Esophagus muscularis mucosa (tissue), 4 donors: ENCODE measurements at regions not wholly inside any gene's neighbourhood (a gene's known extent, or its start where the extent isn't known, plus 50 kb on each side); places are given as distances from the start of the nearest gene placed in this dataset.

Experiments used
- DNase-seq: peaks from one replicate; pipeline ENCODE4 v3.0.0-alpha.2; 2017; ENCODE audit errors: extremely low spot score
- H3K27ac ChIP-seq, 4 donors: fragments of 200-600 bp; sonication (generic); replicated peaks in 1 of 4; 1 replicate in 3 of 4; 2 replicates in 1 of 4; pipeline ENCODE4 v1.5.1; 2016 to 2019; ENCODE audit warnings: mild to moderate bottlenecking in 1 of 4
- H3K27me3 ChIP-seq, 4 donors: fragments of 200-600 bp; sonication (generic); one replicate each; pipeline versions ENCODE4 v1.5.1 to v1.6.0; 2016 to 2019
- H3K36me3 ChIP-seq, 4 donors: fragments of 200-600 bp; sonication (generic); one replicate each; pipeline ENCODE4 v1.5.1; 2016 to 2019
- H3K4me1 ChIP-seq, 4 donors: fragments of 200-600 bp; sonication (generic); one replicate each; pipeline ENCODE4 v1.5.1; 2016 to 2019
- H3K4me3 ChIP-seq, 4 donors: fragments of 200-600 bp; sonication (generic); 1 replicate in 2 of 4; 2 replicates in 2 of 4; pipeline ENCODE4 v1.5.1; 2016 to 2019; ENCODE audit warnings: mild to moderate bottlenecking in 4 of 4, moderate library complexity in 1 of 4
- H3K9me3 ChIP-seq, 4 donors: fragments of 200-600 bp; sonication (generic); 1 replicate in 3 of 4; 2 replicates in 1 of 4; pipeline ENCODE4 v1.5.1; 2016 to 2019
- EP300 ChIP-seq: sonication (generic); formaldehyde crosslinking; IDR thresholded peaks from one replicate; pipeline ENCODE4 v1.6.1; 2017; ENCODE audit warnings: antibody characterized with exemption
- POLR2A ChIP-seq: fragments of 450-650 bp; IDR thresholded peaks from one replicate; pipeline ENCODE4 v1.6.1; 2017; ENCODE audit warnings: antibody characterized with exemption, moderate library complexity, mild to moderate bottlenecking, low read depth
- POLR2AphosphoS5 ChIP-seq, 2 donors: sonication (generic); formaldehyde crosslinking; IDR thresholded peaks; one replicate each; pipeline ENCODE4 v1.6.1; 2017; ENCODE audit warnings: antibody characterized with exemption in 2 of 2
- WGBS: methylation state at CpG from one replicate; pipeline ENCODE4 v1.1.5; 2018; 5-methylcytosine and 5-hydroxymethylcytosine counted together
- intact Hi-C: fragments of 100-400 bp; cut with DNase I; formaldehyde crosslinking; loops from one replicate; pipeline ENCODE4 v1.15.1; 2023
- TF ChIP-seq, protein P1 (sequence below), 3 experiments: fragments of 200-600 bp in 2 of 3; fragments of 450-650 bp in 1 of 3; sonication (generic) in 2 of 3; IDR thresholded peaks; one replicate each; pipeline ENCODE4 v1.5.1; 2017 to 2019; ENCODE audit warnings: antibody characterized with exemption in 3 of 3, mild to moderate bottlenecking in 2 of 3, moderate library complexity in 1 of 3

DNA sequence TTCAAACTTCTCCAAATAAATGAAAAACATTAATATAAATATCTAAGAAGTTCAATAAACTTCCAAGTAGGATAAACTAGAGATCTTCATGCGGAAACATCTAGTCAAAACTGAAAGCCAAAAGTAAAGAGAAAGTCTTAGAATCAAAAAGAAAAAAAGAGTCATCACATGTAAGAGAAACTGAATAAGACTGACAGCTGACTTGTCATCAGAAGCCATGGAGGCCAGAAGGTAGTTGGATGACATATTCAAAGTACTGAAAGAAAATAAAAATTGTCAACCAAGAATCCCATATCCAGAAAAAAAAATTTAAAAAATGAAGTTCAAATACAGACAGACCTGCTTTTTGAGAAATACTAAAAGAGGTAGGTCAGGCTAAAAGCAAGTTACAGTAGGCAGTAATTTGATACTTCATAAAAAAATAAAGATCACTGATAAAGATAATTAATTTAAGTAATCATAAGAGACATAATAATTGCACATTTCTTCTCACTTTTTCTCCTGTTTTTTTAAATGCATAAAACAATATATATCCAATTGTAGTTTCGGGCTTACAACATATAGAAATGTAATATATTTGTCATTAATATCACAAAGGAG is 327.6 kb upstream of the PCDH9 start:
- Histone ChIP-seq H3K4me3 (no peak overlapping the region), H3K9me3 (no peaks in the 10 kb centered on the region), H3K27ac (no peak overlapping the region), H3K4me1 (no peaks in the 10 kb centered on the region), H3K36me3 (no peaks in the 10 kb centered on the region), H3K27me3 (no peaks in the 10 kb centered on the region)
- TF ChIP-seq EP300 (no peak), POLR2A (no peak), POLR2AphosphoS5 (IDR thresholded peaks at IDR 0.05) (no peak)
- TF ChIP-seq, protein P1, sequence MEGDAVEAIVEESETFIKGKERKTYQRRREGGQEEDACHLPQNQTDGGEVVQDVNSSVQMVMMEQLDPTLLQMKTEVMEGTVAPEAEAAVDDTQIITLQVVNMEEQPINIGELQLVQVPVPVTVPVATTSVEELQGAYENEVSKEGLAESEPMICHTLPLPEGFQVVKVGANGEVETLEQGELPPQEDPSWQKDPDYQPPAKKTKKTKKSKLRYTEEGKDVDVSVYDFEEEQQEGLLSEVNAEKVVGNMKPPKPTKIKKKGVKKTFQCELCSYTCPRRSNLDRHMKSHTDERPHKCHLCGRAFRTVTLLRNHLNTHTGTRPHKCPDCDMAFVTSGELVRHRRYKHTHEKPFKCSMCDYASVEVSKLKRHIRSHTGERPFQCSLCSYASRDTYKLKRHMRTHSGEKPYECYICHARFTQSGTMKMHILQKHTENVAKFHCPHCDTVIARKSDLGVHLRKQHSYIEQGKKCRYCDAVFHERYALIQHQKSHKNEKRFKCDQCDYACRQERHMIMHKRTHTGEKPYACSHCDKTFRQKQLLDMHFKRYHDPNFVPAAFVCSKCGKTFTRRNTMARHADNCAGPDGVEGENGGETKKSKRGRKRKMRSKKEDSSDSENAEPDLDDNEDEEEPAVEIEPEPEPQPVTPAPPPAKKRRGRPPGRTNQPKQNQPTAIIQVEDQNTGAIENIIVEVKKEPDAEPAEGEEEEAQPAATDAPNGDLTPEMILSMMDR (IDR thresholded peaks at IDR 0.05), result no peak
- intact Hi-C loops, result no loop called here
- 92% methylated on average over 2 of the region's 2 CpGs for WGBS
- DNase-seq, result no peak

DNA sequence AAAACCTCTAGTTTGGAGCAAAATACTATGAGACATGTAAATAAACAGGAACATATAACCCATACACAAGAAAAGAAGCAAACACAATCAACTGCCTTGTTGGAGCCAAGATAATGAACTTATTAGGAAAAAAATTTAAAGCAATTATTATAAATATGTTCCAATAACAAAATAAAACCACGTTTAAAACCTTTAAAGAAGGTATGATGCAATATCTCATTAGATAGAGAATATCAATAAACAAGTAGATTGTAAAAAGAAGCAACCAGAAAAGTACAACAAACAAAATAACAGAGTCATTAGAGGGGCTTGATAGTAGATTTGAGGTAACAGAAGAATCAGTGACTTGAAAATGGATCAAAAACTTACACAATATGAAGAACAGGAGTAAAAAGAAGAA is 327.0 kb upstream of the PCDH9 start:
- WGBS, result 63% methylated on average over 1 of the region's 1 CpG
- intact Hi-C loops, result no loop called here
- no peak for TF ChIP-seq POLR2A
- TF ChIP-seq, protein P1 (IDR thresholded peaks at IDR 0.05), result no peak
- TF ChIP-seq POLR2AphosphoS5 (IDR thresholded peaks at IDR 0.05), result no peak
- no peak for TF ChIP-seq EP300
- Histone ChIP-seq H3K27ac (no peak overlapping the region), H3K4me3 (no peak overlapping the region), H3K27me3 (no peaks in the 10 kb centered on the region), H3K9me3 (no peaks in the 10 kb centered on the region), H3K4me1 (no peaks in the 10 kb centered on the region), H3K36me3 (no peaks in the 10 kb centered on the region)
- DNase-seq, result no peak

DNA sequence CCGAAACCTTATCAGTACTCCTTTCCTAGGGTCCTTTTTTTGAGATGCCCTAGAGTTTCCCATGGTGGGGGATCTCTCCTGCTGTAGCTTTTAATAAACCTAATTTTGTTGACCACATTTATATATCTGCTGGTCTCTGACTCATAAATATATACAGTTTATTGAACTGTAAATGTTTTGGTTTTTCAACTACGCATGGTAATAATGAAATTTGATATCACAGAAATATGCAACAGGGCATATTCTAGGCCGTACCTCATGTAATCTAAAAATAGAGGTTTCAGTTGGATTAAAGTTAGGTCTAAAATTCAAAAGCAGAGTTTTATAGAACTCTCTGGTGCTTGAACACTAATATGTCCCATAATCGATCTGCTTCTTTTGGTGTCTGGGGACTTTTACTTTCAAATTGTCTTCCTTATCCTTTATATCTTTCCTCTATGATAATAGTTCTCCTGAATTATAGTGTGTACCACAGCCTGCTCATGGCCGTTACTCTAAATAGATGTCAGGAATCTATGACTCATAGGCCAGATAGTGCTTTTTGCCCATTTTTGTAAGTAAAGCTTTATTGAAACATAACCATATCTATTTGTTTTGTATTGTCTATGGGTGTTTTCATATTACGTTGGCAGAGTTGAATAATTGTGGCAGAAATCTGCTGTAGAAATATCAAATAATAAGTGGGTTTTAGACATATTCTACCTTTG is 324.8 kb upstream of the PCDH9 start:
- Histone ChIP-seq H3K27me3 (no peaks in the 10 kb centered on the region), H3K36me3 (no peaks in the 10 kb centered on the region), H3K9me3 (no peaks in the 10 kb centered on the region), H3K4me3 (no peak overlapping the region), H3K4me1 (no peaks in the 10 kb centered on the region), H3K27ac (no peak overlapping the region)
- no peak for DNase-seq
- TF ChIP-seq, protein P1 (IDR thresholded peaks at IDR 0.05), result no peak
- no peak for TF ChIP-seq POLR2AphosphoS5 (IDR thresholded peaks at IDR 0.05)
- TF ChIP-seq POLR2A, result no peak
- no peak for TF ChIP-seq EP300
- 84% methylated on average over 6 of the region's 6 CpGs for WGBS
- intact Hi-C loops, result no loop called here

DNA sequence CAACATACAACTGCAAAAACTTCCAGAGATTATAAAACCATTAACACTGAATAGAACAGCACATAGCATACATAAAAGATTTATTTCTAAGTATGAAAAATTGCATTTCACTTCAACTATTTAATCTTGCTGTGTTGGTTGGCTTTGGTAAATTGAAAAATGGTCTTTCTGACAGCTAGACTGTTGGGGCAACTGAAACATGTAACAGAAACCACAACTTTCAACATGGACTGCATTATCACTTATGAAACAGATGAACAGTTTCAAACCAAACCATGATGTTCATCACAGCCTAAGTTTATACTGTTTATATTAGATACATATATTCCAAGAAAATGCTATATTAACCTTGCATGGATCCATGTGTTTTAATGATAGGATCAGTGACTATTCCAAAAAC is 324.1 kb upstream of the PCDH9 start:
- Histone ChIP-seq H3K4me1 (no peaks in the 10 kb centered on the region), H3K36me3 (no peaks in the 10 kb centered on the region), H3K27ac (no peak overlapping the region), H3K9me3 (no peaks in the 10 kb centered on the region), H3K27me3 (no peaks in the 10 kb centered on the region), H3K4me3 (no peak overlapping the region)
- TF ChIP-seq POLR2A, result no peak
- TF ChIP-seq, protein P1 (IDR thresholded peaks at IDR 0.05), result no peak
- no peak for TF ChIP-seq POLR2AphosphoS5 (IDR thresholded peaks at IDR 0.05)
- no peak for TF ChIP-seq EP300
- DNase-seq, result no peak
- intact Hi-C loops, result no loop called here

DNA sequence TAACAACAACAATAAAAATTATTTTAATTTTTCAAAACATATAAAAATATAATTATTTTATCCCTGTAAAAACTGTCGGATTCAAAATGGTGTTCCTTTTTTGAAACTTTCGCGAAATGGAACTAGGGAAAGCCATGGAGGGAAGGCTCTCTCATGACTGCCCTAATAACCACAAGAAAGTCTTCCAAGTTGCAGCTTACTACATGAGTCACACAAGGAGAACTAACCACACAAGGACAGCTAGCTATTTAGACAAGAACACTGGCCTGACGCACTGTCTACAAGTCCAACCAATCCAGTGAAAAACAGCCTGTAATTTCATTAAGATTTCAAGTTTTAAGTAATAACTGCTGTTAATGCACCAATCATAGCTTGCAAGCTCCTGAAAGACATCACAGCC is 319.2 kb upstream of the PCDH9 start:
- DNase-seq, result no peak
- H3K4me3 ChIP-seq, result no peak overlapping the region
- intact Hi-C loops, result no loop called here
- no peaks in the 10 kb centered on the region for H3K9me3 ChIP-seq
- no peak overlapping the region for H3K27ac ChIP-seq
- TF ChIP-seq, protein P1 (IDR thresholded peaks at IDR 0.05), result no peak
- TF ChIP-seq POLR2A, result no peak
- no peak for TF ChIP-seq POLR2AphosphoS5 (IDR thresholded peaks at IDR 0.05)
- no peak for TF ChIP-seq EP300
- H3K4me1 ChIP-seq, result no peaks in the 10 kb centered on the region
- H3K27me3 ChIP-seq, result no peaks in the 10 kb centered on the region
- H3K36me3 ChIP-seq, result no peaks in the 10 kb centered on the region
- over 99% methylated on average over 4 of the region's 4 CpGs for WGBS
